Stomach (tissue), 4 donors: ENCODE measurements at regions not wholly inside any gene's neighbourhood (a gene's known extent, or its start where the extent isn't known, plus 50 kb on each side); places are given as distances from the start of the nearest gene placed in this dataset.

Experiments used
- CTCF ChIP-seq, 7 experiments: fragments of 450-650 bp in 4 of 7; fragments of 200-600 bp in 3 of 7; sonication (generic) in 3 of 7; IDR thresholded peaks; one replicate each; pipeline ENCODE4 v1.5.1; 2016 to 2019; ENCODE audit warnings: antibody characterized with exemption in 7 of 7, control low read depth in 2 of 7, mild to moderate bottlenecking in 1 of 7
- EP300 ChIP-seq: sonication (generic); formaldehyde crosslinking; IDR thresholded peaks from one replicate; pipeline ENCODE4 v1.6.1; 2017; ENCODE audit warnings: antibody characterized with exemption
- POLR2A ChIP-seq, 4 donors: fragments of 450-650 bp; IDR thresholded peaks; one replicate each; pipeline ENCODE4 v1.6.1; 2016; ENCODE audit warnings: antibody characterized with exemption in 4 of 4, control low read depth in 2 of 4, mild to moderate bottlenecking in 1 of 4, moderate library complexity in 1 of 4
- POLR2AphosphoS5 ChIP-seq, 3 donors: sonication (generic); formaldehyde crosslinking; IDR thresholded peaks; one replicate each; pipeline ENCODE4 v1.6.1; 2016; ENCODE audit warnings: antibody characterized with exemption in 3 of 3

- TF ChIP-seq CTCF (IDR thresholded peaks at IDR 0.05): no peak
- no peak for TF ChIP-seq POLR2AphosphoS5 (IDR thresholded peaks at IDR 0.05)
- no peak for TF ChIP-seq POLR2A (IDR thresholded peaks at IDR 0.05)
- TF ChIP-seq EP300: no peak
Measured at GRCh38 chr6:165830761-165831160, 167.7 kb upstream of the PDE10A start.
